Astrocyte (in vitro differentiated cells and primary cell): ENCODE measurements at regions not wholly inside any gene's neighbourhood (a gene's known extent, or its start where the extent isn't known, plus 50 kb on each side); places are given as distances from the start of the nearest gene placed in this dataset.
A peak's percentile ranks its signal among the peaks of the same experiment; 100 is the strongest.

Experiments
- DNase-seq: peaks from one replicate; pipeline ENCODE4 v3.0.0-alpha.2; 2010; ENCODE audit warnings: low read depth
- FAIRE-seq: peaks from 2 replicates; lab custom pipeline; 2011; peaks lifted over from hg19 to GRCh38; lab: Jason Lieb, UNC
- H2AFZ ChIP-seq: 2 replicates; pipeline ENCODE4 v1.6.0; 2012; ENCODE audit warnings: low read depth, low read length, inconsistent platforms
- H3K27ac ChIP-seq: 2 replicates; pipeline ENCODE4 v1.5.1; 2011; ENCODE audit warnings: low read depth, low read length, inconsistent platforms
- H3K27me3 ChIP-seq: 2 replicates; pipeline ENCODE4 v1.6.0; 2011; ENCODE audit warnings: low read length, inconsistent platforms; ENCODE audit not compliant: insufficient read depth
- H3K36me3 ChIP-seq: 2 replicates; pipeline ENCODE4 v1.5.1; 2011; ENCODE audit warnings: low read length, inconsistent platforms; ENCODE audit not compliant: insufficient read depth
- H3K4me1 ChIP-seq: 2 replicates; pipeline ENCODE4 v1.5.1; 2011; ENCODE audit warnings: low read length, inconsistent platforms; ENCODE audit not compliant: insufficient read depth
- H3K4me2 ChIP-seq: 2 replicates; pipeline ENCODE4 v1.6.0; 2012; ENCODE audit warnings: low read length, inconsistent platforms
- H3K4me3 ChIP-seq: 2 replicates; pipeline ENCODE4 v1.5.1; 2011; ENCODE audit warnings: low read depth, mild to moderate bottlenecking, low read length, inconsistent platforms; ENCODE audit not compliant: insufficient read depth
- H3K79me2 ChIP-seq: 2 replicates; pipeline ENCODE4 v1.6.0; 2012; ENCODE audit warnings: mild to moderate bottlenecking, low read length, inconsistent platforms; ENCODE audit not compliant: insufficient read depth
- H3K9ac ChIP-seq: 2 replicates; pipeline ENCODE4 v1.6.0; 2012; ENCODE audit warnings: mild to moderate bottlenecking, low read length, inconsistent platforms
- H3K9me3 ChIP-seq: 2 replicates; pipeline ENCODE4 v1.5.1; 2012; ENCODE audit warnings: low read depth, mild to moderate bottlenecking, low read length, inconsistent platforms; ENCODE audit not compliant: insufficient read depth
- H4K20me1 ChIP-seq: 2 replicates; pipeline ENCODE4 v1.6.0; 2012; ENCODE audit warnings: low read length, inconsistent platforms; ENCODE audit not compliant: insufficient read depth
- H3K27ac Mint-ChIP-seq: one replicate; pipeline ENCODE4 v1.8.0; 2021; ENCODE audit warnings: mild to moderate bottlenecking, mixed read lengths; ENCODE audit not compliant: unreplicated experiment
- H3K27me3 Mint-ChIP-seq: one replicate; pipeline ENCODE4 v1.8.0; 2021; ENCODE audit warnings: low read depth, mixed read lengths; ENCODE audit not compliant: unreplicated experiment
- H3K36me3 Mint-ChIP-seq: one replicate; pipeline ENCODE4 v1.8.0; 2021; ENCODE audit warnings: low read depth, mixed read lengths; ENCODE audit not compliant: unreplicated experiment
- H3K4me1 Mint-ChIP-seq: one replicate; pipeline ENCODE4 v1.8.0; 2021; ENCODE audit warnings: low read depth, mixed read lengths; ENCODE audit not compliant: unreplicated experiment
- H3K4me3 Mint-ChIP-seq: one replicate; pipeline ENCODE4 v1.8.0; 2021; ENCODE audit warnings: mild to moderate bottlenecking, moderate library complexity, mixed read lengths; ENCODE audit not compliant: unreplicated experiment
- H3K9me3 Mint-ChIP-seq: one replicate; pipeline ENCODE4 v1.8.0; 2021; ENCODE audit warnings: mild to moderate bottlenecking, mixed read lengths; ENCODE audit not compliant: unreplicated experiment
- CTCF ChIP-seq: IDR thresholded peaks from 2 replicates; pipeline ENCODE4 v1.5.1; 2011; ENCODE audit warnings: low read depth, mild to moderate bottlenecking, inconsistent platforms, low read length, moderate library complexity; ENCODE audit not compliant: insufficient read depth
- EZH2 ChIP-seq: IDR thresholded peaks from 2 replicates; pipeline ENCODE4 v1.6.1; 2012; ENCODE audit warnings: mild to moderate bottlenecking, low read length, inconsistent platforms; ENCODE audit not compliant: insufficient read depth

DNA sequence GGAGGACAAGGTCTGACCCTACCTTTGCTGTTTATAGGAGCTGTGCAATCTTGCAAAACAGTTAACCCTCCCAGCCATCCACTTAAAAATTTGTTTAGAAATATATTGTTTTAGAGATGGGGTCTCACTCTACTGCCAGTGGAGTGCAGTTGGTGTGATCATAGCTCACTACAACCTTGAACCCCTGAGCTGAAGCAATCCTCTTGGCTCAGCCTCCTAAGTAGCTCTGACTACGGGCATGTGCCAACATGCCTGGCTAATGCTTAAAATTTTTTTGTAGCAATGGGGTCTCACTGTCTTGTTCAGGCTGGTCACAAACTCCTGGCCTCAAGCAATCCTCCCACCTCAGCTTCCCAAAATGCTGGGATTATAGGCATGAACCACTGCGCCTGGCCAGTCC is 120.2 kb upstream of the PJA2 start:
- Histone ChIP-seq H3K79me2 (no peaks in the 10 kb centered on the region), H3K36me3 (no peaks in the 10 kb centered on the region), H3K4me3 (no peak overlapping the region), H3K9me3 (no peaks in the 10 kb centered on the region), H2AFZ (no peak overlapping the region), H4K20me1 (no peaks in the 10 kb centered on the region), H3K9ac (no peak overlapping the region), H3K27ac (no peak overlapping the region), H3K4me2 (no peak overlapping the region), H3K4me1 (peaks cover 5% of the 10 kb centered on the region), H3K27me3 (no peaks in the 10 kb centered on the region)
- TF ChIP-seq CTCF: no peak
- no peak for DNase-seq
- Mint-ChIP-seq H3K4me3 (no peak overlapping the region), H3K27ac (no peak overlapping the region), H3K9me3 (no peaks in the 10 kb centered on the region), H3K27me3 (no peaks in the 10 kb centered on the region), H3K36me3 (no peaks in the 10 kb centered on the region), H3K4me1 (peaks cover 12% of the 10 kb centered on the region)
- no peak for FAIRE-seq

- TF ChIP-seq EZH2 (no peak), CTCF (no peak)
- Mint-ChIP-seq H3K27ac (no peak overlapping the region), H3K9me3 (no peaks in the 10 kb centered on the region), H3K27me3 (no peaks in the 10 kb centered on the region), H3K4me3 (no peak overlapping the region), H3K36me3 (no peaks in the 10 kb centered on the region), H3K4me1 (peaks cover 12% of the 10 kb centered on the region)
- Histone ChIP-seq H3K9me3 (no peaks in the 10 kb centered on the region), H4K20me1 (no peaks in the 10 kb centered on the region), H3K79me2 (no peaks in the 10 kb centered on the region), H3K27ac (no peak overlapping the region), H2AFZ (no peak overlapping the region), H3K4me2 (no peak overlapping the region), H3K36me3 (no peaks in the 10 kb centered on the region), H3K9ac (no peak overlapping the region), H3K4me1 (peaks cover 5% of the 10 kb centered on the region), H3K4me3 (no peak overlapping the region), H3K27me3 (no peaks in the 10 kb centered on the region)
- FAIRE-seq: no peak
- peak; percentile 50 for DNase-seq
Measured at GRCh38 chr5:109529520-109529919, 119.7 kb upstream of the PJA2 start.

DNA sequence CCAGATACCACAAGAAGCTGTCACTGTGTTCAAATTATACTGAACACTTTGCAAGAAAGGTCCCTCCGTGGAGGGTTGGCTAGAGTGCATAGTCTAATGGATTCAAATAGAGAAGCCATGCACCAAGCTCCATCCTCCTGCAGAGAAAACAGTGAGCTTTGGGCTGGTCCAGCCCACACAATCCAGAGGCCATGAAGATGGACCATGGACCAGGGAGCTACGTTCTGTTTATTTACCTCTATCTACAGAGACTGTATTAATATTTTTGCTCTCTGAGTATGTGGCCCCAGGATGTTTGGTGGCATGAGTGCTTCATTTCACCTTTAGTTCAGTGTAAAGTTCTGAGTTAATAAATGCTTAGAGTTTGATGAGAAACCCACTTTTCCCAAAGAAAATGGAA is 114.8 kb upstream of the PJA2 start:
- no peak for DNase-seq
- no peaks in the 10 kb centered on the region for H3K4me1 Mint-ChIP-seq
- H3K79me2 ChIP-seq: no peaks in the 10 kb centered on the region

More for the DNA sequence above, 114.8 kb upstream of the PJA2 start:
- Histone ChIP-seq H3K4me1 (no peaks in the 10 kb centered on the region), H3K9ac (no peak overlapping the region), H4K20me1 (no peaks in the 10 kb centered on the region), H3K36me3 (no peaks in the 10 kb centered on the region), H3K4me2 (no peak overlapping the region), H3K27me3 (no peaks in the 10 kb centered on the region), H3K4me3 (no peak overlapping the region), H3K27ac (no peak overlapping the region), H3K9me3 (no peaks in the 10 kb centered on the region), H2AFZ (no peak overlapping the region)
- no peaks in the 10 kb centered on the region for H3K9me3 Mint-ChIP-seq
- no peak overlapping the region for H3K27ac Mint-ChIP-seq
- H3K36me3 Mint-ChIP-seq: no peaks in the 10 kb centered on the region
- no peak overlapping the region for H3K4me3 Mint-ChIP-seq
- no peak for FAIRE-seq
- H3K27me3 Mint-ChIP-seq: no peaks in the 10 kb centered on the region
- TF ChIP-seq EZH2 (no peak), CTCF (no peak)
